ENCODE measurements at regions not wholly inside any gene's neighbourhood (a gene's known extent, or its start where the extent isn't known, plus 50 kb on each side); places are given as distances from the start of the nearest gene placed in this dataset.

GRCh38 chr5:103801681-103802080 lies 239.1 kb upstream of the NUDT12 start:
- Mint-ChIP-seq H3K27me3 (no peaks in the 10 kb centered on the region), H3K4me3 (no peak overlapping the region), H3K4me1 (ENCODE audit: low read depth) (no peaks in the 10 kb centered on the region), H3K9me3 (peaks cover 9% of the 10 kb centered on the region), H3K36me3 (no peaks in the 10 kb centered on the region), H3K27ac (no peak overlapping the region)
- intact Hi-C loops (cut with micrococcal nuclease) = no loop called here
- DNase-seq = no peak
- POLR2A ChIA-PET = no interaction called here
- CTCF ChIA-PET = no interaction called here

DNA sequence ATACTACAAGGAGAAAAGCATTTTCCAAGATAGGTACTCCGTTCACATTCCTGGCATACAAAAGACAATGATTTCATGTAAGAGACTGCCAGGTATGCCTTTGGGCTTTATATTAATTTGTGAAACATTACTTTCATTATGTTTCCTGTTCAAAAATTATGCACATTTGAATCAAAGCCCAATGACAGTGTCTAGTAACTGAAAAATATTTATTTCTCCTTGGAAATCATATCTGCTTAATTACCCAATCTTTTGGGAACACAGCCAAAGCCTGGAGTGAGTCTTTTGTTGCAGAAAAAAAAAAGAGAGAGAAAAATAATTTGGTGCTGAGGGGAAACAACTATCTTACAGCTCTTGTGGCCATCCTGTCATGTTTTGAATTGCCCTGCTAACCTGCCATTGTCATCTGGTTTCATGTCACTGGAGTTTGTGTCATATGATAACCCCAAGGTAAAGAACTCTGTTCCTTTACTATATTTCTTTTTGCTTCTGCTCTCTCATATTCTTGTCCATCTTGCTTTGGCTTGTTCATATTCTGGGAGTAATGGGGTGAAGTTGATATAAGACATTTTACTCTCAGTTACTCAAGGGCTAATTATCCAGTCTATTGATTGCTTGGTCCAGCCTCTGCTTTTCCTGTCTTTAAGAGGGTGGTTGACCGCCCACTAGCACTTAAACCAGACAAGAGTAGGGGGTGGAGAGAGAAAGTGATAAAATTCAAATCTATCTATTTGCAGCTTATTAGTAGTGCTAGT lies 238.3 kb upstream of the NUDT12 start:
- intact Hi-C loops (cut with micrococcal nuclease) = no loop called here
- no peaks in the 10 kb centered on the region for H3K27me3 Mint-ChIP-seq
- CTCF ChIA-PET = no interaction called here
- H3K4me3 Mint-ChIP-seq = no peak overlapping the region
- no peaks in the 10 kb centered on the region for H3K36me3 Mint-ChIP-seq
- H3K27ac Mint-ChIP-seq = no peak overlapping the region
- peaks cover 10% of the 10 kb centered on the region for H3K9me3 Mint-ChIP-seq
- no peaks in the 10 kb centered on the region for H3K4me1 Mint-ChIP-seq (ENCODE audit: low read depth)
- POLR2A ChIA-PET = no interaction called here
- DNase-seq = no peak

DNA sequence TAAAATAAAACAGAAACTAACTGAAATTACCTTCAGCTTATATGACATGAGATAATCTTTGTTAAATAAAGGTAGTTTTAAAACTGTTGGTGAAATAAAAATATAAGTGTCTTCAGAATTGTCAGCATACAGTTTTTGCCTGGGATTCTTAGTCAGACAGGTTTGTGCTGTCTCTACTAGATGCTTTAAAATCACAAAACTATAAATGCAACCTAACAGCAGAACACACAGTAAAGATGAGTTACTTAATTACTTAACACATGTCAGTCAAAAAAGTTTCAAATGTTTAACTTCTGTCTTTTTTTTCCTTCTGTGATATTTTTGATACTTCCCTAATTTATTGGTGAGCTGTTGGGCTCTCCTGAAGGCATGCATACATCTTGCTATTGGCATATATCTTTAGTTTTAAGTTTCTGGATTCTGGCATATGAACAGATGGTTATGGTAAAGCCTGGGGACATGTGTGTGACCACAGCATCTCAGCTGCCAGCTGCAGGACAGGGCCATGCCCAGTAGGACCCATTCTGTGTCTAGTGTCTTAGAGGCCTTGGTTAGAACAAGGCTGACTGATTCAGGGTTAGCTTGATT lies 231.1 kb upstream of the NUDT12 start:
- Mint-ChIP-seq H3K4me3 (no peak overlapping the region), H3K4me1 (ENCODE audit: low read depth) (no peaks in the 10 kb centered on the region), H3K27me3 (no peaks in the 10 kb centered on the region), H3K9me3 (peaks cover 46% of the 10 kb centered on the region), H3K27ac (no peak overlapping the region), H3K36me3 (peaks cover 1% of the 10 kb centered on the region)
- no peak for DNase-seq
- intact Hi-C loops (cut with micrococcal nuclease) = no loop called here
- POLR2A ChIA-PET = no interaction called here
- CTCF ChIA-PET = no interaction called here

GRCh38 chr5:103785569-103785968 lies 223.0 kb upstream of the NUDT12 start:
- Mint-ChIP-seq H3K36me3 (no peaks in the 10 kb centered on the region), H3K4me1 (ENCODE audit: low read depth) (no peaks in the 10 kb centered on the region), H3K9me3 (peaks cover 12% of the 10 kb centered on the region), H3K4me3 (no peak overlapping the region), H3K27me3 (no peaks in the 10 kb centered on the region), H3K27ac (no peak overlapping the region)
- intact Hi-C loops (cut with micrococcal nuclease) = no loop called here
- DNase-seq = no peak
- ChIA-PET POLR2A (no interaction called here), CTCF (no interaction called here)

DNA sequence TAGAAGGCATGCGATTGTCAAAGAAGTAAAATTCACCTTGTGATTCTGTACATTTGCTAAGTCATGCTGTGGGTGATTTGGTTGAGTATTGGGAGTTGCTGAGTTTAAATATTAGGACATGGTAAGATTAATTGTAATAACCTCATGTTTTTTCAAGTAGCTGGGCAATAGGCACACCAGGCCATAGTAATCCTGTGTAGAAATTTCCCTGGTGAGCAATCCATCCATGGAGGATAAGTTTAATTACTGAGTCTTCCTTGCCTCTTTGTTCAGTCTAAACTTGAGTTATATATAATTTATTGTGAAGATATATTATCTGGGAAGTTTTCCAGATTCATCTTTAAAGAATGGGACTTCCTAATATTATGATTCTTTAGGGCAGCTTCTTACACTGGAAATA lies 221.1 kb upstream of the NUDT12 start:
- no peak overlapping the region for H3K4me3 Mint-ChIP-seq
- intact Hi-C loops (cut with micrococcal nuclease) = no loop called here
- no peaks in the 10 kb centered on the region for H3K27me3 Mint-ChIP-seq
- POLR2A ChIA-PET = no interaction called here
- H3K4me1 Mint-ChIP-seq (ENCODE audit: low read depth) = no peaks in the 10 kb centered on the region
- no peak overlapping the region for H3K27ac Mint-ChIP-seq
- no peaks in the 10 kb centered on the region for H3K36me3 Mint-ChIP-seq
- CTCF ChIA-PET = no interaction called here
- H3K9me3 Mint-ChIP-seq = no peaks in the 10 kb centered on the region
- DNase-seq = no peak

GRCh38 chr5:103780794-103781193 lies 218.2 kb upstream of the NUDT12 start:
- ChIA-PET CTCF (no interaction called here), POLR2A (no interaction called here)
- Mint-ChIP-seq H3K4me1 (ENCODE audit: low read depth) (no peaks in the 10 kb centered on the region), H3K9me3 (peaks cover 2% of the 10 kb centered on the region), H3K36me3 (no peaks in the 10 kb centered on the region), H3K27me3 (no peaks in the 10 kb centered on the region), H3K27ac (no peak overlapping the region), H3K4me3 (no peak overlapping the region)
- intact Hi-C loops (cut with micrococcal nuclease) = no loop called here
- DNase-seq = no peak

DNA sequence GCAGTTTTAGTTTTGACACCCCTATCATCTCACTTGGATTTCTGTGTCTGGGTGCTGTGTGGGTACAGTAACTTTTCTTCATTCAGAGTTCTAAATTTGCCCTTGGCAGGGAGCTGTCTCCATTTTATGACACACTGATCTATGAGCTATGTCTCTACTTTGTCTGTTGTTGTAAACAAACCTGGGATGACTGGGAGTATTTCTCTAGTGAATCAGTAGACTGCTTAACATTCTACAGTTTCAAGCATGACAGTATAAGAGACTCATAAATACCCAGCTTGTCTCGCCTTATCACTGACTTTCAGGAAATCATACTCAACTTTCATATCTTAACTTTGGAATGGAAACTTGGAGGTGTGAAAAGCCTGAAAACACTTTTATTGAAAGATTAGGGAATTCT lies 212.1 kb upstream of the NUDT12 start:
- intact Hi-C loops (cut with micrococcal nuclease) = no loop called here
- Mint-ChIP-seq H3K27ac (no peak overlapping the region), H3K9me3 (peaks cover 4% of the 10 kb centered on the region), H3K4me3 (no peak overlapping the region), H3K4me1 (ENCODE audit: low read depth) (no peaks in the 10 kb centered on the region), H3K27me3 (no peaks in the 10 kb centered on the region), H3K36me3 (no peaks in the 10 kb centered on the region)
- CTCF ChIA-PET = no interaction called here
- POLR2A ChIA-PET = no interaction called here
- DNase-seq = no peak

- Mint-ChIP-seq H3K27me3 (no peaks in the 10 kb centered on the region), H3K4me3 (no peak overlapping the region), H3K9me3 (peaks cover 2% of the 10 kb centered on the region), H3K36me3 (no peaks in the 10 kb centered on the region), H3K27ac (no peak overlapping the region), H3K4me1 (ENCODE audit: low read depth) (no peaks in the 10 kb centered on the region)
- no peak for DNase-seq
- ChIA-PET POLR2A (no interaction called here), CTCF (no interaction called here)
- intact Hi-C loops (cut with micrococcal nuclease) = no loop called here
Observed at GRCh38 chr5:103772248-103772647, 209.7 kb upstream of the NUDT12 start.

DNA sequence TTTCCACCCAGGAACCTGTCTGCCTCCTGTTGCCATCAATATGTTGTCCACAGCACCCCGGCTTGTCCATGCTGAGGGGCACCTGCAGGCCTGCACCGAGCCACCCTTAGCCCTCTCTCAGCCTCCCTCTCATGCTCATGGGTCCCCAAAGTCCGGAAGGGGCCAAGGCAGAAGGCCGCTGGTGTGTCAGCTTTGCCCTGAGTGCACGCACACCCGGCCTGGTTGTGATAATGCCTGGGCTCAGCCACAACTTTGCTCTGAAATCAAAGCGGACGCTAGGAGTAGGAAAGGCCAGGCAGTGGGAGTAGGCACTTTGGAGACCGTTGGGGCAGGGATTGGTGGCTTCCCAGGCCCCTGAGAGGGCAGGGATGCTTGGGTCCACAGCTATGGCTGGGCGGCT lies 201.8 kb upstream of the NUDT12 start:
- Mint-ChIP-seq H3K27me3 (no peaks in the 10 kb centered on the region), H3K4me1 (ENCODE audit: low read depth) (no peaks in the 10 kb centered on the region), H3K9me3 (no peaks in the 10 kb centered on the region), H3K36me3 (no peaks in the 10 kb centered on the region), H3K27ac (no peak overlapping the region), H3K4me3 (no peak overlapping the region)
- ChIA-PET CTCF (no interaction called here), POLR2A (no interaction called here)
- intact Hi-C loops (cut with micrococcal nuclease) = no loop called here
- no peak for DNase-seq

- DNase-seq = no peak
- Mint-ChIP-seq H3K36me3 (no peaks in the 10 kb centered on the region), H3K27ac (no peak overlapping the region), H3K27me3 (no peaks in the 10 kb centered on the region), H3K9me3 (no peaks in the 10 kb centered on the region), H3K4me3 (no peak overlapping the region), H3K4me1 (ENCODE audit: low read depth) (no peaks in the 10 kb centered on the region)
- intact Hi-C loops (cut with micrococcal nuclease) = no loop called here
- POLR2A ChIA-PET = no interaction called here
- CTCF ChIA-PET = no interaction called here
Observed at GRCh38 chr5:103758996-103759395, 196.4 kb upstream of the NUDT12 start.

- Mint-ChIP-seq H3K36me3 (no peaks in the 10 kb centered on the region), H3K27ac (no peak overlapping the region), H3K4me3 (no peak overlapping the region), H3K4me1 (ENCODE audit: low read depth) (no peaks in the 10 kb centered on the region), H3K9me3 (no peaks in the 10 kb centered on the region), H3K27me3 (no peaks in the 10 kb centered on the region)
- ChIA-PET POLR2A (no interaction called here), CTCF (no interaction called here)
- intact Hi-C loops (cut with micrococcal nuclease) = no loop called here
- DNase-seq = no peak
Observed at GRCh38 chr5:103755974-103756373, 193.4 kb upstream of the NUDT12 start.

DNA sequence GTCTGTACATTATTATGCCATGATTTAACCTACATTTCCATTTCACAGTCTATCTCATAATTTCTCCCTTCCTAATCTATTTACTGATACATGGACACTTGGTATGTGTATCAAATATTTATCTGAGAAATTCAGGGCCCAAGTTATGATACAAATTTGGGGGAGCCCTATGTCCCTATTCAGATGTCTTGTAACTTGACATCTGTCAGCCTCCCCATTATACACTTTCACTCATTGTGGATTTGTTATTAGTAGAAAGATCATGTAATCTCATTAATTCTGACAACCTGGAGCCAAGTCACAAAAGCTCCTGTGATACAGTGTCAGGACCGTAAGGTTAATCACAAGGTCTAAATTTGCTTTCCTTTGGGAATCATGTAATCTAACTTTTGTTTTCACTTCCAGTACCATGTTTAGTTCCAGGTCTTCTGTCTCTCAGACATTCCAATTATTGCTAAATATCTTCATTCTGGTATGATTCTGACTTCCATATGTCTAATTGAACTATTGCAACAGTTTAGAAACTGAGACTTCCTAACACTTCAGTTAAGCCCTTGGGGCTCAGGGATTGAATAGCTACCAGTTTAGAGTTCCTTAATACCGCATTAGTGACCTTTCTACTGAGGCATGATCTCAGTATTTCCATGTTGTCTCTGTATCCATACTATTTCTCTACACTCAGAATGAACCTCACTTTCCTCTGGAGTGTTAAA lies 182.9 kb upstream of the NUDT12 start:
- Mint-ChIP-seq H3K4me3 (no peak overlapping the region), H3K9me3 (no peaks in the 10 kb centered on the region), H3K27ac (no peak overlapping the region), H3K27me3 (no peaks in the 10 kb centered on the region), H3K4me1 (ENCODE audit: low read depth) (no peaks in the 10 kb centered on the region), H3K36me3 (no peaks in the 10 kb centered on the region)
- ChIA-PET POLR2A (no interaction called here), CTCF (no interaction called here)
- DNase-seq = no peak
- intact Hi-C loops (cut with micrococcal nuclease) = no loop called here

DNA sequence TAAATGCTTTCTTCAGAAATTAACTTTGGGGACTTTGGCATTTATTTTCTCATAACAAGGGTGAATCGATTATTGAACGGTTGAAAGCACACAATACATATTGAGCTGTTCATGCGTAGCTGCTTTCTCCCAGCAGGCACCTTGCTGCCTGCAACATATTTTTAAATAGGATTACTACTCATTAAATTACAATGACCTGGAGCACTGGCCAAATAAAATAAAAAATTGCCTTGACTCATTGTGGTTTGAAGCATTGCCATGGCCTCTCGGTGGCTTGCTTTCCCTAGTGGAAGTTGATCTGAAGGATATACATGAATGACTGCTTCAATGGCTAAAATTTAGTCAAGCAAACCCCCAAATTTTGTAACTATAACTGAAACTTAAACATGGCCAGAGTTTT lies 181.6 kb upstream of the NUDT12 start:
- no peak overlapping the region for H3K4me3 Mint-ChIP-seq
- no peaks in the 10 kb centered on the region for H3K36me3 Mint-ChIP-seq
- DNase-seq = no peak
- H3K4me1 Mint-ChIP-seq (ENCODE audit: low read depth) = no peaks in the 10 kb centered on the region
- no peaks in the 10 kb centered on the region for H3K27me3 Mint-ChIP-seq
- ChIA-PET POLR2A (no interaction called here), CTCF (no interaction called here)
- H3K9me3 Mint-ChIP-seq = no peaks in the 10 kb centered on the region
- H3K27ac Mint-ChIP-seq = no peak overlapping the region
- intact Hi-C loops (cut with micrococcal nuclease) = no loop called here

All from activated CD4-positive, alpha-beta memory T cell treated with anti-CD3 and anti-CD28 coated beads for 36 hours (primary cell).